HG02588 (cell line): ENCODE measurements at regions not wholly inside any gene's neighbourhood (a gene's known extent, or its start where the extent isn't known, plus 50 kb on each side); places are given as distances from the start of the nearest gene placed in this dataset.
"Not testable (repeated sequence)": the region's sequence is repeated elsewhere in the genome, so short reads cannot be mapped to it uniquely, and the experiment has no call there.

Experiments used
- ATAC-seq: cut with Tn5 transposase; IDR thresholded peaks from one replicate; pipeline ENCODE4 v1.9.1; 2021; ENCODE audit warnings: mild to moderate bottlenecking, moderate library complexity; ENCODE audit not compliant: unreplicated experiment

DNA sequence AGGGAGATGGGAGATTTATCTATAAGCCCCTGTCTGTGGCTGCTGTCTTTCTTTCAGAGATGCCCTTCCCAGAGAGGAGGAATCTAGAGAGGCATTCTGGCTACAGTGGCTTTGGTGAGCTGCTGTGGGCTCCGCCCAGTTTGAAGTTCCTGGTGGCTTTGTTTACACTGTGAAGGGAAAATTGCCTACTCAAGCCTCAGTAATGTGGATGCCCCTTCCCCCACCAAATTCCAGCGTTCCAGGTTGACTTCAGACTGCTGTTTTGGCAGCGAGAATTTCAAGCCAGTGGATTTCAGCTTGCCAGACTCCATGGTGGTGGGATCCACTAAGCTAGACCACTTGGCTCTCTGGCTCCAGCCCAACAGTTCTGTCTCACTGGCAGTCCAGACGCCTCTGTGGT, 951.6 kb downstream of the CCSER2 start:
- no peak for ATAC-seq

DNA sequence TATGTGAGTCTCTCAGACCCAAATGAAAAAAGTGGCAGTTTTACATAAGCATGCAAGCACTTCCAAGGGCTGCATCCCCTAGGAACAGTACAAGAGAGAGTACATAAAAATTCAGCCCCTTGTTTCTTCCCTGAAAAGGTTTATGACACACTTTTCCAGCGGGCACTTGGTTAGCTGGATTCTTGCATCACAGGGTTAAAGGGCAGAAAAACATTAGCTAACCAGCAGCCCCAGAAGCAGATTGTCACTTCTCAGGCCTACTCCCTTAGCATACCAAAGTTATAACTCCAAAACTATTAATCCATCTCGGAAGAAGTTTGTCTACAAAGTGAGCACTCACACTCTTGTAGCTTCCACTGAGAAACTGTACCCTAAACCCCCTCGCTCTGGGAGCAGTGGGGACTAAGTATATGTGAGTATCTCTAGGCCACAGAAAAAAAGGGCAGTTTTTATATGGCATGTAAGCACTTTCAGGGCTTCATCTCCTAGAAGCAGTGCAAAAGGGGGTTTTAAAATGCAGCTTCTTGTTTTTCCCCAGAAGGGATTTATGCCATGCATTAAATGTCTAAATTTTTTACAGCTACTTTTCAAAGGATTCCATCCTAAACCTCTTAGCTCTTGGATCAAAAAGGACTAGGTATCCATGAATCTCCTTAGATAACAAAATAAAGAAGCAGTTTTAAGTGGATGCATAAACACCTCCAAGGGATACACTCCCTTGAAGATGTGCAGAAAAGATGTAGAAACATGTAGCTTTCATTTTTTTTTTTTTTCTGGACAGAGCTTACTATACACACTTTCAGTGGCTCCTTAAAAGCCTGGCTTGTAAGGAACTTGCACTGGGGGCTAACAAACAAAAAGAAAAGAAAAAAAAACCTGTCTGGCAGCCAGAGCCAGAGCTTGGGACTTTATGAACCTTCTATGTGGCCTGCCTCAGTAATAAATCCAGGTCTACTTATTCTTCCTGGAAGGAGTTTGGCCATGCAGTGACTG, 956.7 kb downstream of the CCSER2 start:
- no peak for ATAC-seq

DNA sequence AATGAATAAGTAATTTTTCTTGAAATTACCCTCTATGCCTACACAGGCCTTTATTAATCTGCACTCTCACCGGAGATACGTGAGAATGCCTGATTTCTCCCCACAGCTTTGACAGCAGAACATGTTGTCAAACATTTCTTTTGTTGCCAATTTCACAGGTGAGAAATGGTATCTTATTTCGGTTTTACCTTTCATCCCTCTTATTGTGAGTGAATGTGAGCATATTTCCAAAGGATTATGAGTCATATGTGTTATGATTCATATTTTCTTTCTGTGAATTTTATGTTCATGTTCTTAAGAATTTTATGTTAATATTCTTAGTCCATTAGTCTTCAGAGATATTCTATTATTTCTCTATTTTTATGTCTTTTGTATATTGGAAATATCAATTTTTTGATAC, 965.1 kb downstream of the CCSER2 start:
- ATAC-seq: no peak

DNA sequence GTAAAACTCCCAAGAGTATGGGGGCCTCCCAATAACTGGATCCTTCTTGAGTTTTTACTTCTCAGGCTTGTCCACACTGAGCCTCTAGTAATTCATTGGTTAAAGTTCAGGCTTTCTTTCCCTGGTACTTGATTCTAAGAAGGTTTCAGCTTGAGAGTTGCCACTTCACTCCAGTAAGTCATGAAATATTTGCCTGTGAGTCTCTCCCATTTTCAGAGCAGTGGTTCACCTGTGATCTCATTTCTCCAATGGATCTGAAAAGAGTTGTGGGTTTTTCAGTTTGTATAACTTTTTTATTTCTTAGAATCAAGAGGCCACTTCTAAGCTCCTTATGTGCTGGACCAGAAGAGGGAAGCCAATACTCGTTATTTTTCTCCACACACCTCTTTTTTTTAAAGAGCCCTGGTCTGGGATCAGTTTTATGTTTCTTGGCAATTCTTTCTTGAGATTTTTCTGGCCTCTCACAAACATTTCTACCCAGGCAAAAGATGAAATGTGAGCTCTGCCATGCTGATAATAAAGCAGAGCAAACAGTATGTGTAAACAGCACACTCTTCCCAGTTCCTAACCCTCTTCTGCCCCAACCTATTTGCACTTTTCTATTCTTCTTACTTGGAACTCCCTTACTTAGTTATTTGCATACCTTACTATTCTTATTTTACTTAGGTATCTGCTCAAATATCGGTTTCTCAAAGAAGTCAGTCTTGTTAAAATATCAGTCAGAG, 983.4 kb downstream of the CCSER2 start:
- ATAC-seq: no peak

DNA sequence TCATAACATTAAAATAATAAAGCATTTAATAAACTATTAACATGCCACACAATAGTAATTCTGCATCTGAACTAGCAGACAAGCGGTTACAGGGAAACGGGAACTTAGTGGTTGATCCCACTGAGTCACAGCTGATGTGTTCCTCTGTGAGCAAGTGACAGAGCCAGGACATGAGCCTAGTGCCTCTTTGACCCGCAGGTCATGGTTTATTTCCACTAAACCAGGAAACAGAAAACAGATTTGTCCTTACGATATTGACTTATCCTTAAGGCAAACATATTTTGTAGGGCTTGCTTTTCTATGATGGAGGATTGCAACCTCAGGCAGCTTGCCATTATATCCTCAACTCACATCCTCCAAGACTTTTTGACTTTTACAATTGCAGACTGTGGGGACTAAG, 987.3 kb downstream of the CCSER2 start:
- no peak for ATAC-seq

DNA sequence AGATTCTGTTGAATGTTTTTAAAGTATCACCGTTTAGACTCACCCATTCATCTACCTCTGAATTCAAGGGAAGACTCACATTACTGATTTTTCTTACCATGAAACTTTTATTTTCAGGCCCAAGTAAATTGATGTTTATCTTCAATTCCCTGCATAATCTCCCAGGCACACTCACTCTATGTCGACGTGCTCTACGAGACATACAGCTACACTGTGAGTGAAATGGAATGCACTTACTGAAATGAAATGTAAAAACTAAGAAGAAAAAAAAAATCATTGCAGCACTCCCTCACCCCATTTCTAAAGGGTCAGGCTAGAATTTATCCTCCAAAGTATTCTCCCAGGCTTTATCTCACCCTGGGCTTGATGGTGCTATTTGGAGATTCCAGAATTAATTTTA, 987.9 kb downstream of the CCSER2 start:
- no peak for ATAC-seq

DNA sequence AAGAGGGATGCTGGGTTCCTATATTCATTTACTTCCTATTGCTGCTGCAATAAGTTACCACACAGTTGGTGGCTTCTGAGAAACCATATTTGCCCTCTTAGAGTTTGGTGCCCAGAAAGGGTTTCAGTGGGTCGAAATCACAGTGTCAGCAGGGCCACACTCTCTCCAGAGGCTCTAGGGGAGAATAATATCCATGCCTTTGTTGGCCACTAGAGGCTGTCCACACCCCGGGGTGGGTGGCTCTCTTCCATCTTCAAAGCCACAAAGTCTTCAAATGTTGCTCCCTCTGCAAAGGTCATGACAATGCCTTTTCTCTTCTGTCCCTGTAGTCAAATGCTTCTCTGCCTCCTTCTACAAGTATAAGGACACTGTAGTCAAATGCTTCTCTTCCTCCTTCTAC, 989.4 kb downstream of the CCSER2 start:
- ATAC-seq: no peak

DNA sequence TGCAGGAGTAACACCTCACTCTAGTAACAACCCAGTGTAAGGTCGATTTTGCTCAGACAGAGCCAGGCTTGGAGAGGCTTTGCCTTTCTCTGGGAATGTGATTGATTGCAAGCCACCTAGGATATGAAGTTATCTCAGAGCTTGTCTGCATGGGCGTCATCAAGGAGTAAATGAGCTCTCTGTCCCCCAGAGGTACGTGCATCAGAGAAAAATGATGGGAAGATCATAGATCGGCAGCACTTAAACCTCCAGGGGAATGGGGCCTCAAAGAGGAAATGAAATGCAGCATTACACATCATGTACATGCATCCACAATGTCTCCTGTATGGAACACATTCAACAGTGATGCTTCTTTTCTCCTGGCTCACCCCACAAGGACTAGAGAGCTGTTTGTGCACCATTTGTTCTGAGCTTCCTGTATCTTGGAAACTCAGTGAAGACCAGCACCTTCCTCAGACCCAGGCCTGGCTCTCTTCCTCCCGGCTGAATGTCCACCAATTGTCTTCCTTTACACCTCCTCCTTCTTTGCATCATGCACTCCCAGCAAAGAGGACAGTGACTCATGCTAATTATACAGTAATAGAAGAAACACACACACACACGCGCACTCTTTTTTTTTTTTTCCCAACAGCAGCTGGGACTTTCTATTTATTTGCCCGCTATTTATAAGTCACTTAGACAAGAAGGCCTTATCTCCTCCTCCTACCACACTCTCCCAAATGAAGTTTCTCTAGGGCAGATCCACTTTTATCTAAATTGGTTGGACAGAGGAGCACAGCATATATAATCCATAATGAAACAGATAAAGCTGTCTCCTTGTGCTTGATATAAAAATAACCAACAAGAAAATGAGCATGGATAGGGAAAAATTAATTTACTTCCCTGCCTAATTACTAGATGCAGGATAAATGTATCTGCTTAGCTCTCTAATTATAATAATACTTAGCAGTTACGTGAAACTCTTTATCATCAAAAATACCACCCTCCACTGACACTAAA, 990.7 kb downstream of the CCSER2 start:
- no peak for ATAC-seq

DNA sequence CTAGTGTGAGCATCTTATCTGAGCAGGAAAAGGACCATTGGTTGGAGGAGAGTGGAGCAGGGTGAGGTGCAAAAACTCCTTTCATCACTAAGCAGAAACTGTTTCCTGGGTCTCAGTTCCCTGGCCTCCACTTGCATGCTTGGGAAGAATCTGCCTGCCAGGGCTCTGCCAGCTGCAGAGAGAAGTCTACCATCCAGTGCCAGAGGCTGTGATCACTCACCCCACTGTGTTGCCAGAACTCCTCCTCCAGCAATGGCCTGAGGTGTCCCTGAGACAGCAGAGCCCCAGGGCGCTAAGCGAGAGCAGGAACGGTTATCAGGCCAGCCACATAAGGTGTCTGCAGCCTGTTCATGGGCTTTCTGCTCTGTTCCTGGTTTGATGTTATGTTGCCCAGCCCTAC, 991.4 kb downstream of the CCSER2 start:
- ATAC-seq: no peak

DNA sequence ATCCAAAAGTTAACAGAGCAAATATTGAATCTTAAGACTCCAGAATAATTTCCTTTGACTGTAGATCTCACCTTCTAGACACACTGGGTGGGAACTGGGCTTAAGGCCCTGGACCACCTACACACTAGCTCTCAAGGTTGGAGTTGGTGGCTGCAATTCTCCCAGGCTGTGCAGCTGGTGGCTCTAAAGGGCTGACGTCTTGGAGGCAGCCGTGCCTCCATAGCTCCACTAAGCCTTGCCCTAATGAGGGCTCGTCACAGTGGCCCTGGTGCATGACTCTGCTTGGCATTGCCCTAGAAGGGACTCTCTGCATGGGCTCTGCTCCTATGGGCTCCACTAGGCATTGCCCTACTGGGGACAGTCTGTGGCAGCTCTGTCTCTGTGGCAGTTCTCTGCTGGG, 1005.2 kb downstream of the CCSER2 start:
- no peak for ATAC-seq

DNA sequence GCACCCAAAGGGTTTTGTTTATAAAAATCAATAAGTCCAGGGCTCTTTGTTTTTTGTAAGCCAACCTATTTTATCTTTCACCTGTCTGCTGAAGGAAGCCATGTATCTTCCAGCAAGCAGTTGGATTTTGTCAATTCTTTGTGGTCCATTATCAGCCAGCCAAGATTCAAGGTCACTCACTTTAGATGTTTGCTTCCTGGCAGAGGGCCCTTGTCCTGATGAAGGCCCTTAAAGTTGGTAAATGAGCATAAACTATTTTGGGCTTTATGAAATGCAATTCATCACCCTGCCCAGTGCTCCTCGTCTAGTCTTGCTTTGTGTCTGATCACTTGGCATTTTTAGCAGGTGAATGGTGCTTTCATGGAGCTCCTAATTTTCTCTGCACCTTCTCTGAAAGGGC, 1004.2 kb downstream of the GRID1 start:
- no peak for ATAC-seq

DNA sequence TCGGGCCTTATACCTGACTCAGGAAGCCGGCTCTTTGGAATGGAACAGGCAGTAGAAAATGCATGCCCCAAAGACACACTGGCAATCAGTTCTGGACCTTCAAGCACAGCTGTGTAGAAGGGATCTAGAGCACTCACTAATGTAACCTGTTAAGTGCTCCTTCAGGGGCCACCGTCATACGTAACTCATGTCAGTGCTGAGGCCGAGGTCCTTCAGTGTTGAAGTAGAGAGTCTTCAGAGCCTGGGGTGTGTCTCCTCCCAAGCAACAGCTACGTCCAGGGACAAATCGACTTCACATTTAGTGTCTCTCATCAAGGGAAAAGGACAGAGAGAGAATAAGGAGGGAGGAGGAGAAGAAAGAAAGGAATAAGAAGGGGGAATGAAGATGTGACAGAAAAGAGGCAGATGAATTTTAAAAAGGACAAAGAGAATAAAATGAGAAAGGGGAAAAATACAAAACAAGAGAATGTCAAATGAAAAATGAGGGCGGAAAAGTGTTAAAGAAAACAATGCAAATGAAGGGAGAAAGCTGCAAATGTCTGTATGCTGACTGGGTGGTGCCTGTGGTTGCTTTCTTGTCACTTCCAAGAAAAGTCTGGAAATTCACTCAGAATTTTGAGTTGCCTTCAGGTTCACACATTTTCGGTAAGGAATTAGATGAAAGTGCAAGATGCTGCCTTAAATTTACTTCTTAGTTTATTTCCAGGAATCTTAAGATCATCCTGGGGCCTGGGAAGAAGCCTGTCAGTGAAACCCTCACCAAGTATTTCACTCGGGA, 989.4 kb downstream of the GRID1 start:
- ATAC-seq: no peak

DNA sequence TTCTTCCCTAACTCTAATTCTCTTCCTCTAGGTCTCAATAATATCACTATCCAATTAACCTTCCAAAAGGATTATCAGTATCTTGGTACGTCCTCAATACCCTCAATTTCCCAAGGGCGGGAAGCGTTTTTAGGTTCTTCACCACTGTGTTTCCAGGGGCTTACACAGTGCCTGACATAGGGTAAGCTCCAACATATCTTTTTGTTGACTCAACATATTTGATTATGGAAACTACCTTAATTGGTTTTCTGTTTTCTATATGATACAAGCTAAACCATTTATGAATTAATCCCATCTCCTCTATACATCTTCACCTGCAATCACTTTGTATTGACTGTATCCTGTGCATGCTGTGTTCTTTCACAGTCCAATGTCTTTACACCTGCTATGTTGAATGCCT, 987.3 kb downstream of the GRID1 start:
- ATAC-seq: no peak

DNA sequence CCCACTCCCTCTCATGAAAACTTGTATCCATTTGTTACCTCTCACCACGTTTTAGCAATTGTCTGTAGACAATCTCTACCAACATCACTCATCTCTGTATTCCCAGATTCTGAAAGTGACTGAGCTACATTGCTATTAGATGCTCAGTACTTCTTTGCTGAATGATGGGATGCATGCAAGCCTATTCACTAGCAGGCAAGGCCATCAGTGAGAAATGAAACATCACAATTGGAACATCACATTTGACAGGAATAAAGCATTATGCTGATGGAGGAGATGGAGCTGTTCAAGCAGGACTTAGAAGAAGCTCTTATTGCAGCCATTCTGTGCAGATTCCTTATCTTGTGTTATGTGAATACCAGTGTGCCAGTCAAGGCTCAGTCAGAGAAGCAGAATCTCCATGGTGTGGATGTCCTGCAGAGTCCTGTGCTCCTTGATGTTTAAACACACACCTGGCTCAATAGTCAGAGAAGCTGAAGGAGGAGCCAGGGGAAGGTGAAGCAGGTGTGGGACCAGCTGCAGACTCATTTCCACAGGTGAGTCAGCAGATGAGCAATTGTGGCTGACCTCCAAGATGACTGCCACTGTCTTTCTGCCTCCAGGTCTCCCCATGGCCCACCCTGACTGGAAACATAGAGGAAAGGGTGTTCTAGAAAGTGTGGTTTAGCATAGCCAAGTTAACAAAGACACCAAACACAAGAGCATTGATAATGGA, 965.5 kb downstream of the GRID1 start:
- ATAC-seq: no peak

DNA sequence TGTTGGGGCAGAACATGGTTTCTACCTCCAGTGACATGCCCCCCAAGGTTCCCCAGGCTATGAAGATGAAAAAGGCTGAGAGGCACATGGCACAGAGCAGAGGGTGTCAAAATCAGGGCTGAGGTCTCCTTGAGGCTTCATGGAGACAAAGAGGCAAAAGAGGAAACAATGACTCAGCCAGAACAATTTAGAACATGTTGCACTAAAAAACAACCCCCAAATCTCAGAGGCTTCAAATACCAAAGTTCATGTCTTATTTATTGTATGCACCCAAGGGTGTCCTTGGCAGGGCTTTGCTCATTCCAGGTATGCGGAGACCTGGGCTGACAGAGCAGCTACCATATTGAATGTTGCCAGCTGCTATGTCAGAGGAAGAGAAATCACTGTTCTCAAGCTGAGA, 964.1 kb downstream of the GRID1 start:
- ATAC-seq: no peak

DNA sequence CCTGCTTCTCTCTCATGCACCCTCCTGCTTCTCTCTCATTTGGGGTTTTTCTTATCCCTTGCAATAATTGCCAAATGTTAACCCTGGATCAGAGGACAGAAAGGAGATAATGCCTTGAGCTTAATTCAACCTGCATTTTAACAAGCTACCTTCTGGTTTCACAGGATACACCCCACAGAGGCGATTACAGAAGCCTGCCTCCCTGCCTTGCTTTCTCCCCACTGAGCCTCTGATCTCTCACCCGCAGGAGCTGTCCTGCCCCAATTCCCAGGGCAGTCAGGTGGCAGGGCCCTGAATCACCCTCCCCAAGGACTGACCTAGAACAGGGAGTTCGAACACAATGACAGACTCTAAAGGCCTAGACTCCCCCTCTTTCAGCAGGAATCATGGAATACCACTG, 959.5 kb downstream of the GRID1 start:
- no peak for ATAC-seq

DNA sequence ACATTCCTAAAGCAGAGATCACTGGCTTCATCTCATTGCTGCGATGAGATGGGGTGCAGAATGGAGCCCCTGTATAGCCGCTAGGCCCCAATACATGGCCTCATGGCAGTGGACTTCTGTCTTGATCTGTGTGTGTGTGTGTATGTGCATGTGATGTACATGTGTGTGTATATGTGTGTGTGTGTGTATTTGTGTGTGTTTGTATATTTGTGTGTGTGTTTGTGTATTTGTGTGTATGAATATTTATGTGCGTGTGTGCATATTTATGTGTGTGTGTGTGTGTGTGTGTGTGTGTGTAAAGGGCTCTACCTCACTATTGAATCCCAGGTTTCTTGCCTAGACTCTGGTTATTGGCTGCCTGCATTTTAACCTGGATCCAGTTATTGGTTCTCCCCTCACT, 958.2 kb downstream of the GRID1 start:
- ATAC-seq: no peak

DNA sequence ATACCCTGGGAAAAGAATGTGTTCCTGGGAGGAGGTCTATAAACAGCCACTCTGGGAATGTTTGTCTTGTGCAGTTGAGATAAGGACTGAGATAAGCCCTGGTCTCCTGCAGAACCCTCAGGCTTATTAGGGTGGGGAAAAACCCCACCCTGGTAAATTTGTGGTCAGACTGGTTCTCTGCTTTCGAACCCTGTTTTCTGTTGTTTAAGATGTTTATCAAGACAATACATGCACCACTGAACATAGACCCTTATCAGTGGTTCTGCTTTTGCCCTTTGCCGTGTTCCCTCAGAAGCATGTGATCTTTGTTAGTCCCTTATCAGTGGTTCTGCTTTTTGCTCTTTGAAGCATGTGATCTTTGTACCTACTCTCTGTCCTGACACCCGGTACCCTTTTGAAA, 956.0 kb downstream of the GRID1 start:
- ATAC-seq: not testable (repeated sequence)

DNA sequence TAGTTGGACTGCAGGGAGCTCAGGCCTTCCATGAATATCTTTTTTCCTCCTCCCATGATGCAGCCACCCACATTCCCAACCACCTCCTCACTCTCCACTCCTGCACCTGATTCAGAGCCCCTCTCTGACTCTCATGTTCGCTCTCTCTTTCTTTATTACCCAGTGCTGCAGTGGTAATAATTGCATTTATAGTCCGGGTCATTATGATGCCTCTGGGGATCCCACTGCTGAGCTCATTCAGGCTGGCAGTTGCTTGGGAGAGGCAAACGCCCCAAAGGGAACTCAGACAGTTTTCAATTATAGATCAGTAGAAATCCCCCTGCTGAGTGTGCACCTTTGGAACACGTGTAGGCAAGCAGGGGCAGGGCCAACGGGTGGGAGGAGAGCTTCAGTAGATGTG, 953.0 kb downstream of the GRID1 start:
- ATAC-seq: no peak
